Gastroesophageal sphincter (tissue), 4 donors: ENCODE measurements at regions not wholly inside any gene's neighbourhood (a gene's known extent, or its start where the extent isn't known, plus 50 kb on each side); places are given as distances from the start of the nearest gene placed in this dataset.

Experiments used
- ATAC-seq: fragments of 150-250 bp; one replicate; pipeline ENCODE4 v1.9.1; 2016; ENCODE audit warnings: mild to moderate bottlenecking, moderate library complexity
- H3K27ac ChIP-seq, 4 donors: fragments of 200-600 bp; sonication (generic) in 3 of 4; 1 replicate in 3 of 4; 2 replicates in 1 of 4; pipeline ENCODE4 v1.5.1; 2016 to 2019
- H3K27me3 ChIP-seq: fragments of 200-600 bp; sonication (generic); one replicate; pipeline ENCODE4 v1.5.1; 2019
- H3K36me3 ChIP-seq, 2 donors: fragments of 200-600 bp; sonication (generic); one replicate each; pipeline ENCODE4 v1.5.1; 2019; ENCODE audit warnings: control low read depth in 1 of 2
- H3K4me1 ChIP-seq, 3 donors: fragments of 200-600 bp; sonication (generic); 1 replicate in 2 of 3; 2 replicates in 1 of 3; pipeline ENCODE4 v1.5.1; 2016 to 2019; ENCODE audit warnings: control low read depth in 2 of 3
- H3K4me3 ChIP-seq, 2 donors: fragments of 200-600 bp; sonication (generic); one replicate each; pipeline ENCODE4 v1.5.1; 2019; ENCODE audit warnings: mild to moderate bottlenecking in 1 of 2, moderate library complexity in 1 of 2
- H3K9me3 ChIP-seq, 3 donors: fragments of 200-600 bp; sonication (generic); one replicate each; pipeline ENCODE4 v1.5.1; 2017 to 2019; ENCODE audit warnings: control low read depth in 2 of 3
- CTCF ChIP-seq, 4 experiments: fragments of 200-600 bp in 2 of 4; fragments of 450-650 bp in 2 of 4; sonication (generic) in 1 of 4; IDR thresholded peaks; one replicate each; pipeline ENCODE4 v1.5.1; 2017 to 2019; ENCODE audit warnings: antibody characterized with exemption in 4 of 4, mild to moderate bottlenecking in 2 of 4, moderate library complexity in 2 of 4
- EP300 ChIP-seq: sonication (generic); formaldehyde crosslinking; IDR thresholded peaks from one replicate; pipeline ENCODE4 v1.6.1; 2017; ENCODE audit warnings: antibody characterized with exemption, mild to moderate bottlenecking
- POLR2A ChIP-seq, 2 donors: fragments of 450-650 bp; IDR thresholded peaks; one replicate each; pipeline ENCODE4 v1.6.1; 2017; ENCODE audit warnings: antibody characterized with exemption in 2 of 2, mild to moderate bottlenecking in 2 of 2, moderate library complexity in 1 of 2
- POLR2AphosphoS5 ChIP-seq: sonication (generic); formaldehyde crosslinking; IDR thresholded peaks from one replicate; pipeline ENCODE4 v1.6.1; 2017; ENCODE audit warnings: antibody characterized with exemption
- WGBS, 2 donors: methylation state at CpG; one replicate each; pipeline ENCODE4 v1.1.5; 2018; ENCODE audit warnings: low coverage in 1 of 2; 5-methylcytosine and 5-hydroxymethylcytosine counted together

GRCh38 chr18:45173327-45173726 is 441.9 kb upstream of the SLC14A2 start:
- H3K9me3 ChIP-seq, result no peaks in the 10 kb centered on the region
- TF ChIP-seq CTCF (IDR thresholded peaks at IDR 0.05), result no peak
- no peak for TF ChIP-seq EP300
- no peak for TF ChIP-seq POLR2A (IDR thresholded peaks at IDR 0.05)
- no peak for TF ChIP-seq POLR2AphosphoS5
- H3K36me3 ChIP-seq, result no peaks in the 10 kb centered on the region
- H3K27me3 ChIP-seq, result no peaks in the 10 kb centered on the region
- no peak overlapping the region for H3K27ac ChIP-seq
- no peak overlapping the region for H3K4me3 ChIP-seq
- WGBS, 2 donors, result 77 to 83% methylated on average over 2 of the region's 2 CpGs
- ATAC-seq, result no peak
- no peaks in the 10 kb centered on the region for H3K4me1 ChIP-seq

DNA sequence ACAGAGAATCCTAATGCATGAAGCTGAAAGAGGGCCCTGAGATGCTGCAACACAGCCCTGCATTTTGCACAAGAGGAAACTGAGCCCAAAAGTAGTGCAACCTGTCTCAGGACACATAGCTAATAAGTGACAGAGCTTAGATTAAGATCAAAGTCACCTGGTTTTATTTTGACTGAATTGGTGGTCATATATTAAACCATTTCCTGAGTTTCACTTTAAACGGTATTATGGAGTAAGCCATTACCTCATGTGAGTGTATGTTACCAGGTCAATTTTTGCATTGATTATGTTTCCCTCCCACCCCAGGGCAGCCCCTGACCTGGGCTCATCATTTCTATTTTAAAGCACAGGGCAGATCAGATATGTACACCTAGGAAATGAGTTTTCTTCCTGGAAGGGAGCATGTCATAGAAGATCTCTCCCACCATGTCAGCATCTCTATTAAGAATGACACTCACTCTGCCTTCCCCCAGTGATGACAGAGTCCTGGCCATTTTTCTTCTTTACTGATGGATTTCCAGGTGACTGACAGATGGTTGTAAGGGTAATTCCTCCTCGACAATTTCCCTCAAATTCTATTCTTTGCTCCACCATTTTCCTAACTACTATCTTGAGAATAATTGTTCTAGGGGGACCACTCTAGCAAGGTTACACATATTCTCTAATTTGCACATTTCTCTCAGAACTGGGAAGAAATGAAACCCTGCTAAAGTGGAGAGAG is 441.3 kb upstream of the SLC14A2 start:
- no peak for ATAC-seq
- Histone ChIP-seq H3K27me3 (no peaks in the 10 kb centered on the region), H3K4me1 (no peaks in the 10 kb centered on the region), H3K36me3 (no peaks in the 10 kb centered on the region), H3K27ac (no peak overlapping the region), H3K9me3 (no peaks in the 10 kb centered on the region), H3K4me3 (no peak overlapping the region)
- WGBS, 2 donors, result 84 to 88% methylated on average over 2 of the region's 2 CpGs
- no peak for TF ChIP-seq POLR2AphosphoS5
- TF ChIP-seq CTCF (IDR thresholded peaks at IDR 0.05), result no peak
- TF ChIP-seq EP300, result no peak
- TF ChIP-seq POLR2A (IDR thresholded peaks at IDR 0.05), result no peak

DNA sequence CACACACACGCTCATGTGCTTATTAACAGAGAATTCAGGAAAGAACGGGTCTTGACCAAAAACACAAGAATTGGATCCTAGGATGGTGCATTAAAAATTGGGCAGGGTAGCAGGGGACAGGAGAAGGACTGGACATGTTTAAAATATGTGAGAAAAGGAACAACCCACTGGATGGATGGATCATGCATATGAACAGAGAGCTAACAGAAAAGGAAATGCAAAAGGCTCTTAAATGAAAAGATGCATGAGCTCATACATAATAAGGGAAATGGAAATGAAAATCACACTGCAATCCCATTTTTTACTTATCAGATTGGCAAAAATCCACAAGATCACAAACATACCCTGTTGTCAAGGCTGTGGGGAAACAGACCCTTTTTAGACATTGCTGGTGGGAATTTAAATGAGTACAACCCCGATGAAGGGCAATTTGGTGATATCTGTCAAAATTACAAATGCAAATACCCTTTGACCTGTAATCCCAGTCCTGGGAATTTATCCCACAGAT is 440.6 kb upstream of the SLC14A2 start:
- TF ChIP-seq POLR2AphosphoS5, result no peak
- TF ChIP-seq EP300, result no peak
- TF ChIP-seq POLR2A (IDR thresholded peaks at IDR 0.05), result no peak
- TF ChIP-seq CTCF (IDR thresholded peaks at IDR 0.05), result no peak
- H3K27me3 ChIP-seq, result no peaks in the 10 kb centered on the region
- no peaks in the 10 kb centered on the region for H3K36me3 ChIP-seq
- H3K4me3 ChIP-seq, result no peak overlapping the region
- no peaks in the 10 kb centered on the region for H3K4me1 ChIP-seq
- ATAC-seq, result no peak
- H3K27ac ChIP-seq, result no peak overlapping the region
- H3K9me3 ChIP-seq, result no peaks in the 10 kb centered on the region
- 80 to 94% methylated on average over 3 of the region's 3 CpGs for WGBS, 2 donors

GRCh38 chr18:45175511-45175910 is 439.8 kb upstream of the SLC14A2 start:
- H3K4me1 ChIP-seq, result no peaks in the 10 kb centered on the region
- no peaks in the 10 kb centered on the region for H3K9me3 ChIP-seq
- no peaks in the 10 kb centered on the region for H3K27me3 ChIP-seq
- H3K36me3 ChIP-seq, result no peaks in the 10 kb centered on the region
- no peak for ATAC-seq
- no peak overlapping the region for H3K4me3 ChIP-seq
- TF ChIP-seq POLR2A (IDR thresholded peaks at IDR 0.05) (no peak), POLR2AphosphoS5 (no peak), EP300 (no peak)
- no peak overlapping the region for H3K27ac ChIP-seq
- 81 to 100% methylated on average over 2 of the region's 2 CpGs for WGBS, 2 donors

- 76 to 87% methylated on average over 3 of the region's 3 CpGs for WGBS, 2 donors
- no peaks in the 10 kb centered on the region for H3K9me3 ChIP-seq
- no peaks in the 10 kb centered on the region for H3K36me3 ChIP-seq
- H3K4me3 ChIP-seq, result no peak overlapping the region
- H3K27me3 ChIP-seq, result no peaks in the 10 kb centered on the region
- TF ChIP-seq EP300 (no peak), POLR2A (IDR thresholded peaks at IDR 0.05) (no peak), POLR2AphosphoS5 (no peak), CTCF (IDR thresholded peaks at IDR 0.05) (no peak)
- no peak overlapping the region for H3K27ac ChIP-seq
- no peaks in the 10 kb centered on the region for H3K4me1 ChIP-seq
- no peak for ATAC-seq
These were observed 428.4 kb upstream of the SLC14A2 start for GRCh38 chr18:45186832-45187231.
